HUES48 (cell line): ENCODE measurements at regions not wholly inside any gene's neighbourhood (a gene's known extent, or its start where the extent isn't known, plus 50 kb on each side); places are given as distances from the start of the nearest gene placed in this dataset.

Source experiments
- H3K27ac ChIP-seq: one replicate; pipeline ENCODE4 v1.7.0; 2013; ENCODE audit warnings: low read depth, low read length, inconsistent platforms
- H3K27me3 ChIP-seq: 2 replicates; pipeline ENCODE4 v1.6.1; 2013; ENCODE audit warnings: mild to moderate bottlenecking, low read length; ENCODE audit not compliant: control insufficient read depth, insufficient read depth
- H3K36me3 ChIP-seq: 2 replicates; pipeline ENCODE4 v1.6.1; 2013; ENCODE audit warnings: low read length; ENCODE audit not compliant: control insufficient read depth, insufficient read depth
- H3K4me1 ChIP-seq: 2 replicates; pipeline ENCODE4 v1.6.1; 2013; ENCODE audit warnings: mild to moderate bottlenecking, low read length; ENCODE audit not compliant: control insufficient read depth, insufficient read depth
- H3K4me3 ChIP-seq: 2 replicates; pipeline ENCODE4 v1.5.1; 2013; ENCODE audit warnings: mild to moderate bottlenecking, low read depth, low read length
- H3K9ac ChIP-seq: 2 replicates; pipeline ENCODE4 v1.6.1; 2013; ENCODE audit warnings: mild to moderate bottlenecking, low read depth, low read length, moderate library complexity
- H3K9me3 ChIP-seq: 2 replicates; pipeline ENCODE4 v1.6.1; 2013; ENCODE audit warnings: low read length; ENCODE audit not compliant: control insufficient read depth, insufficient read depth

DNA sequence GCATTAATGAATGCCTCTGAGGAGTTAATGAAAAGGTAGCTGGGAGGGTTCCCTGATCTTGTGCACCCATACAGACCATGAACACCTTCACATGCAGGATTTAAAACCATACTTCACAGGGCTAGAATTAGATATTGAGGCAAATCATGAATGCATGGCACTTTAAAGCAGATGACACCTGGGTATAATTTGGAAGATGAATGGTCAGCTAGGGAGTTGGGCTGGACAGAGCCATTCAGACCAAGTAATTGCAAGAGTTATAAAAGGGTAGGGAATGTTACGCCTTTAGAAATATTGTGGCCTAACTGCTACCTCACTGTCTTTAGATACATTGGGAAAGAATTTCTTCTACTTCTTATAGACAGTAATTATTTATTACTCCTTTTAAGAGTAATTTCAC, 89.1 kb upstream of the ZNF827 start:
- H3K36me3 ChIP-seq, result no peaks in the 10 kb centered on the region
- no peak overlapping the region for H3K27ac ChIP-seq
- H3K27me3 ChIP-seq, result no peaks in the 10 kb centered on the region
- H3K9ac ChIP-seq, result no peak overlapping the region
- no peaks in the 10 kb centered on the region for H3K9me3 ChIP-seq
- peaks cover 26% of the 10 kb centered on the region for H3K4me1 ChIP-seq
- H3K4me3 ChIP-seq, result no peak overlapping the region

GRCh38 chr4:146023334-146023967, 84.8 kb upstream of the ZNF827 start:
- Histone ChIP-seq H3K9ac (no peak overlapping the region), H3K27me3 (no peaks in the 10 kb centered on the region), H3K4me3 (no peak overlapping the region), H3K36me3 (no peaks in the 10 kb centered on the region), H3K9me3 (no peaks in the 10 kb centered on the region), H3K27ac (no peak overlapping the region), H3K4me1 (no peaks in the 10 kb centered on the region)

- H3K27me3 ChIP-seq, result no peaks in the 10 kb centered on the region
- no peak overlapping the region for H3K4me3 ChIP-seq
- no peaks in the 10 kb centered on the region for H3K9me3 ChIP-seq
- no peak overlapping the region for H3K27ac ChIP-seq
- no peak overlapping the region for H3K9ac ChIP-seq
- no peaks in the 10 kb centered on the region for H3K36me3 ChIP-seq
- no peaks in the 10 kb centered on the region for H3K4me1 ChIP-seq
Observed at GRCh38 chr4:146022541-146022940, 83.9 kb upstream of the ZNF827 start.

- no peaks in the 10 kb centered on the region for H3K27me3 ChIP-seq
- no peak overlapping the region for H3K4me3 ChIP-seq
- no peaks in the 10 kb centered on the region for H3K4me1 ChIP-seq
- no peak overlapping the region for H3K9ac ChIP-seq
- no peaks in the 10 kb centered on the region for H3K9me3 ChIP-seq
- H3K27ac ChIP-seq, result no peak overlapping the region
- H3K36me3 ChIP-seq, result no peaks in the 10 kb centered on the region
Observed at GRCh38 chr4:146018247-146018646, 79.6 kb upstream of the ZNF827 start.

- Histone ChIP-seq H3K4me1 (no peaks in the 10 kb centered on the region), H3K9me3 (no peaks in the 10 kb centered on the region), H3K36me3 (no peaks in the 10 kb centered on the region), H3K27me3 (no peaks in the 10 kb centered on the region), H3K27ac (no peak overlapping the region), H3K4me3 (no peak overlapping the region), H3K9ac (no peak overlapping the region)
Observed at GRCh38 chr4:146004730-146005129, 66.1 kb upstream of the ZNF827 start.

GRCh38 chr4:145988628-145989027, 50.0 kb upstream of the ZNF827 start:
- H3K36me3 ChIP-seq, result no peaks in the 10 kb centered on the region
- H3K9ac ChIP-seq, result no peak overlapping the region
- no peaks in the 10 kb centered on the region for H3K27me3 ChIP-seq
- H3K9me3 ChIP-seq, result no peaks in the 10 kb centered on the region
- H3K27ac ChIP-seq, result no peak overlapping the region
- no peaks in the 10 kb centered on the region for H3K4me1 ChIP-seq
- H3K4me3 ChIP-seq, result no peak overlapping the region
